ENCODE measurements at regions not wholly inside any gene's neighbourhood (a gene's known extent, or its start where the extent isn't known, plus 50 kb on each side); places are given as distances from the start of the nearest gene placed in this dataset.

GRCh38 chr12:92363295-92364146, 217.9 kb upstream of the BTG1 start (continued):
- TF ChIP-seq, protein P1, sequence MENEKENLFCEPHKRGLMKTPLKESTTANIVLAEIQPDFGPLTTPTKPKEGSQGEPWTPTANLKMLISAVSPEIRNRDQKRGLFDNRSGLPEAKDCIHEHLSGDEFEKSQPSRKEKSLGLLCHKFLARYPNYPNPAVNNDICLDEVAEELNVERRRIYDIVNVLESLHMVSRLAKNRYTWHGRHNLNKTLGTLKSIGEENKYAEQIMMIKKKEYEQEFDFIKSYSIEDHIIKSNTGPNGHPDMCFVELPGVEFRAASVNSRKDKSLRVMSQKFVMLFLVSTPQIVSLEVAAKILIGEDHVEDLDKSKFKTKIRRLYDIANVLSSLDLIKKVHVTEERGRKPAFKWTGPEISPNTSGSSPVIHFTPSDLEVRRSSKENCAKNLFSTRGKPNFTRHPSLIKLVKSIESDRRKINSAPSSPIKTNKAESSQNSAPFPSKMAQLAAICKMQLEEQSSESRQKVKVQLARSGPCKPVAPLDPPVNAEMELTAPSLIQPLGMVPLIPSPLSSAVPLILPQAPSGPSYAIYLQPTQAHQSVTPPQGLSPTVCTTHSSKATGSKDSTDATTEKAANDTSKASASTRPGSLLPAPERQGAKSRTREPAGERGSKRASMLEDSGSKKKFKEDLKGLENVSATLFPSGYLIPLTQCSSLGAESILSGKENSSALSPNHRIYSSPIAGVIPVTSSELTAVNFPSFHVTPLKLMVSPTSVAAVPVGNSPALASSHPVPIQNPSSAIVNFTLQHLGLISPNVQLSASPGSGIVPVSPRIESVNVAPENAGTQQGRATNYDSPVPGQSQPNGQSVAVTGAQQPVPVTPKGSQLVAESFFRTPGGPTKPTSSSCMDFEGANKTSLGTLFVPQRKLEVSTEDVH (IDR thresholded peaks at IDR 0.05; ENCODE audit: low read depth, partially characterized antibody), result peak; percentile 34
- TF ChIP-seq RB1 (IDR thresholded peaks at IDR 0.05; ENCODE audit: borderline replicate concordance), result no peak
- TF ChIP-seq MEF2A (IDR thresholded peaks at IDR 0.05; ENCODE audit: insufficient read depth, low read depth, low read length), result peak; percentile 60; the same call in 1 of the 2 replicates
- peak; percentile 66; the same call in 1 of the 2 replicates for TF ChIP-seq NBN (IDR thresholded peaks at IDR 0.05)
- peak; percentile 90 for TF ChIP-seq TCF12 (IDR thresholded peaks at IDR 0.05; ENCODE audit: low read depth, low read length)
- TF ChIP-seq BRCA1 (IDR thresholded peaks at IDR 0.05; ENCODE audit: low read depth, low read length), result no peak
- TF ChIP-seq, protein P2, sequence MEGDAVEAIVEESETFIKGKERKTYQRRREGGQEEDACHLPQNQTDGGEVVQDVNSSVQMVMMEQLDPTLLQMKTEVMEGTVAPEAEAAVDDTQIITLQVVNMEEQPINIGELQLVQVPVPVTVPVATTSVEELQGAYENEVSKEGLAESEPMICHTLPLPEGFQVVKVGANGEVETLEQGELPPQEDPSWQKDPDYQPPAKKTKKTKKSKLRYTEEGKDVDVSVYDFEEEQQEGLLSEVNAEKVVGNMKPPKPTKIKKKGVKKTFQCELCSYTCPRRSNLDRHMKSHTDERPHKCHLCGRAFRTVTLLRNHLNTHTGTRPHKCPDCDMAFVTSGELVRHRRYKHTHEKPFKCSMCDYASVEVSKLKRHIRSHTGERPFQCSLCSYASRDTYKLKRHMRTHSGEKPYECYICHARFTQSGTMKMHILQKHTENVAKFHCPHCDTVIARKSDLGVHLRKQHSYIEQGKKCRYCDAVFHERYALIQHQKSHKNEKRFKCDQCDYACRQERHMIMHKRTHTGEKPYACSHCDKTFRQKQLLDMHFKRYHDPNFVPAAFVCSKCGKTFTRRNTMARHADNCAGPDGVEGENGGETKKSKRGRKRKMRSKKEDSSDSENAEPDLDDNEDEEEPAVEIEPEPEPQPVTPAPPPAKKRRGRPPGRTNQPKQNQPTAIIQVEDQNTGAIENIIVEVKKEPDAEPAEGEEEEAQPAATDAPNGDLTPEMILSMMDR (IDR thresholded peaks at IDR 0.05 in 2 of 3, conservative IDR thresholded peaks at IDR 0.05 in 1 of 3; ENCODE audit: control insufficient read depth in 2 of 3, extremely low read depth in 1 of 3, insufficient read depth in 1 of 3, low read depth in 3 of 3, low read length in 3 of 3), result no peak
- TF ChIP-seq SMAD5 (IDR thresholded peaks at IDR 0.05; ENCODE audit: low read depth), result peak; percentile 95
- peak; percentile 75 for TF ChIP-seq TAF1 (IDR thresholded peaks at IDR 0.05; ENCODE audit: borderline replicate concordance, low read depth, low read length)
- no peak; the same call in 1 of the 2 replicates for TF ChIP-seq NR2C1 (IDR thresholded peaks at IDR 0.05)
- peak; percentile 57 for TF ChIP-seq NR2F1 (conservative IDR thresholded peaks at IDR 0.05)
- TF ChIP-seq HDGF (IDR thresholded peaks at IDR 0.05), result no peak
- peak; percentile 90 for TF ChIP-seq CBFB (IDR thresholded peaks at IDR 0.05; ENCODE audit: low read depth)
- peak; percentile 57 for TF ChIP-seq SP1 (IDR thresholded peaks at IDR 0.05; ENCODE audit: low read depth, low read length)
- no peak for TF ChIP-seq HDAC2 (IDR thresholded peaks at IDR 0.05)
- TF ChIP-seq STAT1 (conservative IDR thresholded peaks at IDR 0.05), result no peak
- TF ChIP-seq POLR2A (IDR thresholded peaks at IDR 0.05; ENCODE audit: low read depth, low read length), result peak; percentile 83
- no peak for TF ChIP-seq SREBF2 (IDR thresholded peaks at IDR 0.05; ENCODE audit: low read length)
- TF ChIP-seq CHD4 (IDR thresholded peaks at IDR 0.05), result no peak
- TF ChIP-seq PAX5 (IDR thresholded peaks at IDR 0.05; ENCODE audit: borderline replicate concordance, low read depth, low read length), result peak; percentile 68; the same call in 1 of the 2 replicates
- TF ChIP-seq BCL11A (IDR thresholded peaks at IDR 0.05; ENCODE audit: low read depth, low read length), result peak; percentile 71
- peak; percentile 32; the same call in 1 of the 2 replicates for TF ChIP-seq SMARCA5 (IDR thresholded peaks at IDR 0.05)
- TF ChIP-seq ASH2L (IDR thresholded peaks at IDR 0.05; ENCODE audit: borderline replicate concordance, low read depth), result peak; percentile 40; the same call in 1 of the 2 replicates
- peak; percentile 85 for TF ChIP-seq IRF4 (IDR thresholded peaks at IDR 0.05; ENCODE audit: low read depth, low read length)
- TF ChIP-seq, protein P3, sequence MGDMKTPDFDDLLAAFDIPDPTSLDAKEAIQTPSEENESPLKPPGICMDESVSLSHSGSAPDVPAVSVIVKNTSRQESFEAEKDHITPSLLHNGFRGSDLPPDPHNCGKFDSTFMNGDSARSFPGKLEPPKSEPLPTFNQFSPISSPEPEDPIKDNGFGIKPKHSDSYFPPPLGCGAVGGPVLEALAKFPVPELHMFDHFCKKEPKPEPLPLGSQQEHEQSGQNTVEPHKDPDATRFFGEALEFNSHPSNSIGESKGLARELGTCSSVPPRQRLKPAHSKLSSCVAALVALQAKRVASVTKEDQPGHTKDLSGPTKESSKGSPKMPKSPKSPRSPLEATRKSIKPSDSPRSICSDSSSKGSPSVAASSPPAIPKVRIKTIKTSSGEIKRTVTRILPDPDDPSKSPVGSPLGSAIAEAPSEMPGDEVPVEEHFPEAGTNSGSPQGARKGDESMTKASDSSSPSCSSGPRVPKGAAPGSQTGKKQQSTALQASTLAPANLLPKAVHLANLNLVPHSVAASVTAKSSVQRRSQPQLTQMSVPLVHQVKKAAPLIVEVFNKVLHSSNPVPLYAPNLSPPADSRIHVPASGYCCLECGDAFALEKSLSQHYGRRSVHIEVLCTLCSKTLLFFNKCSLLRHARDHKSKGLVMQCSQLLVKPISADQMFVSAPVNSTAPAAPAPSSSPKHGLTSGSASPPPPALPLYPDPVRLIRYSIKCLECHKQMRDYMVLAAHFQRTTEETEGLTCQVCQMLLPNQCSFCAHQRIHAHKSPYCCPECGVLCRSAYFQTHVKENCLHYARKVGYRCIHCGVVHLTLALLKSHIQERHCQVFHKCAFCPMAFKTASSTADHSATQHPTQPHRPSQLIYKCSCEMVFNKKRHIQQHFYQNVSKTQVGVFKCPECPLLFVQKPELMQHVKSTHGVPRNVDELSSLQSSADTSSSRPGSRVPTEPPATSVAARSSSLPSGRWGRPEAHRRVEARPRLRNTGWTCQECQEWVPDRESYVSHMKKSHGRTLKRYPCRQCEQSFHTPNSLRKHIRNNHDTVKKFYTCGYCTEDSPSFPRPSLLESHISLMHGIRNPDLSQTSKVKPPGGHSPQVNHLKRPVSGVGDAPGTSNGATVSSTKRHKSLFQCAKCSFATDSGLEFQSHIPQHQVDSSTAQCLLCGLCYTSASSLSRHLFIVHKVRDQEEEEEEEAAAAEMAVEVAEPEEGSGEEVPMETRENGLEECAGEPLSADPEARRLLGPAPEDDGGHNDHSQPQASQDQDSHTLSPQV (IDR thresholded peaks at IDR 0.05), result no peak

All from GM12878 (cell line).